HUDEP-2 (cell line): ENCODE measurements at regions not wholly inside any gene's neighbourhood (a gene's known extent, or its start where the extent isn't known, plus 50 kb on each side); places are given as distances from the start of the nearest gene placed in this dataset.

Experiments used
- DNase-seq, 76 experiments: peaks; one replicate each; lab custom pipeline; 2025; ENCODE audit not compliant: unreplicated experiment in 76 of 76; lab: John Stamatoyannopoulos, UW

DNA sequence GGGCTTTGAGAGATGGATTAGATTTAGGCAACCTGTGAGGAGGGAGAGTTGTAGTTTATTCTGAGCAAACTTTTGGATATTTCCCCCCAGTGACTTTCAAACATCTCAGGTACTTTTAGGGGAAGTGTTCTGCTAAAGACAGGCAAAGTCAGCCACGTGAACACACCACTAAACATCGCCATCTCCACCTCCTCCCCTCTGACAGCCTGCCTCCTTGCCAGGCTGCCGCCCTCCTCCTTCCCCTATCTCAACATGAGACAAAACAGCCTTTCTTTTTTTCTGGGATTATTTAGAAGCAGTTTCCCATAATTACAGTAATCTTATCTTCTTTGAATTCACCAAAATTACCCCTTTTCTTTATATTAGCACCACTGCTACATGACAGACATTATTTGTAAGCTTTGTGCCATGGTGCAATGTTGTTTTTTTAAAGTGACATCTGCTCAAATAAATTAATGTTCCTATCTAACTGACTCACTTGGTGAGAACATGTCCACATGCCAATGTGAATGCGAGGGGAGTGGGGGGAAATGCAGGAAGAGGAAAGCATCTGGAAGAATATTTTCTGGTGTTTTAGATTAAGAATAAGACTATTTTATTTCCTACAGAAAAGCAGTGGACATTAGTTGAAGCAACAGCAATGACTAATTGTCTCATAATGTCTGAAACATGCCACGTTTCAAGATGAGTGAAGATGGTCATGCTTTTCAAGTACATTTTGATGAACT, 147.8 kb upstream of the ATP1B1 start:
- DNase-seq = no peak

- DNase-seq = no peak
Measured at GRCh38 chr1:168959382-168959781, 147.1 kb upstream of the ATP1B1 start.

GRCh38 chr1:168960114-168960513, 146.4 kb upstream of the ATP1B1 start:
- no peak for DNase-seq

- DNase-seq = no peak
Measured at GRCh38 chr1:168960595-168960994, 145.9 kb upstream of the ATP1B1 start.

DNA sequence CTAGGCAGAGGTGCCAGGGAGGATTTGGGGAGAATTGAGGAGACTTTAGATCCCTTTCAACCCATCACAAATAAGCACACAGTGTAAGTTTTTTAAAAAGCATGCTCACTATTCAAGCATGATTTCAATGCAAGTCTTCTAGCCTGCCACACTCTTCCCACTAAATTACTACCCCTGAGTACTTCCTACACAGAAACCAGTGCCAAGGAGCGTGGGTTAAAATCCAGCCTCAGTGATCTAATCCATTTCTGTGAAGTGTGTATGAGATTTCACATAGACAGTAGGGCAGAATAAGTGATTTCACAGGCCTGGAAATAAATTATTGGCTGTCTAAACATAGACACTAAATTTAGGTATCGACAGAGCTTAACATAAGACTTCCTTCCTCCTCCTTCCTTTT, 142.9 kb upstream of the ATP1B1 start:
- no peak for DNase-seq

GRCh38 chr1:168964478-168964877, 142.0 kb upstream of the ATP1B1 start:
- DNase-seq = no peak

- no peak for DNase-seq
Measured at GRCh38 chr1:168966217-168966616, 140.3 kb upstream of the ATP1B1 start.

GRCh38 chr1:168966636-168967035, 139.9 kb upstream of the ATP1B1 start:
- no peak for DNase-seq

DNA sequence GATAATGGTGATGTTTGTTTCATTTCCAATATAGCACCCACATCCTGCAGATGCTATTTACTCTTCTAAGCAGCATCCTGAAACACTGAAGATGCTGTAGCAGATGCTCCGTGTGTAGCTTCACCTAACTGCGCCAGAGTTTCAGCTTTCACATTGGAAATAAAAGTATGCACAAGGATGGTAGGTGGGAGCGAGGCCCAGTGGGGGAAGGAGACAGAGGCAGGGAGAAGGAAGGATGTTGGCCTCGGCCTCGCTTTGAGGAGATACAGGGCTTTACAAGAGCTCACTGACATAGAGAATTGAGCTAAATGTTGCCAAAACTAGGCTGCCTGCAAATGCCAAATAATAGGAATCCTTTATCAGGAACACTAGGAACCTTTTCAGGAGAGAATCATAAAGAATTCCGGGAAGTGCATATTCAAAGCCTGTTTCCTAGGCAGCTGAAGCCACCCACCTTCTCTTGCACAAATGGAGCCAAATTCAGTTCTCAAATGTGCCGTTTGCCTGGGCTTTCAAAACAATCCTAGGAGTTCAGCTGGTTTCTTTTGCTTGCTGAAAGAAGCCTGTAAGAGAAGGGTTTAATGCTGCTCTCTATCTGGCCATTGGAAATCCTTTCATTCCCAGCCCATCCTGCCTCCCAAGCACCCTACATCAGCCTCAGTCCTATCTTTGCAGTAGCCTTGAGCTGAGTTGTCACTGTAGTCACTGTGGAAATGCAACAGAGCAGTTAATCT, 135.4 kb upstream of the ATP1B1 start:
- DNase-seq = no peak

DNA sequence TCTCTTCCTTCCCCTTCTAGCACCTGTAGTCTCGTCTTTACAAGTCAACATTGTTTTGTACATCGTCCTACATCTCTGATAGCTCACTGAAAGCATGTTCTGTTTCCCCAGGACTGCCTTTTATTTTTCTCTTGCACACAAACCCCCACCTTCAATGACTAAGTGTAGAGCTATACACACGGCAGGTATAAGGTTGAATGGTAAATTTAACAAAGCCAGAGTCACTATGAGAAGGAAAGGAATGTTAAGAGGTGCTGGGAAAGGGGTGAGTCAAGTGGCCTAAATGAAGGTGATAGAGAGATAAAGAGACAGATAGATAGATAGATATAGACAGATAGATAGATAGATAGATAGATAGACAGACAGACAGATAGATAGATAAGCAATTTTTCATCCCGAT, 134.3 kb upstream of the ATP1B1 start:
- DNase-seq = no peak

- no peak for DNase-seq
Measured at GRCh38 chr1:168972887-168973286, 133.6 kb upstream of the ATP1B1 start.

DNA sequence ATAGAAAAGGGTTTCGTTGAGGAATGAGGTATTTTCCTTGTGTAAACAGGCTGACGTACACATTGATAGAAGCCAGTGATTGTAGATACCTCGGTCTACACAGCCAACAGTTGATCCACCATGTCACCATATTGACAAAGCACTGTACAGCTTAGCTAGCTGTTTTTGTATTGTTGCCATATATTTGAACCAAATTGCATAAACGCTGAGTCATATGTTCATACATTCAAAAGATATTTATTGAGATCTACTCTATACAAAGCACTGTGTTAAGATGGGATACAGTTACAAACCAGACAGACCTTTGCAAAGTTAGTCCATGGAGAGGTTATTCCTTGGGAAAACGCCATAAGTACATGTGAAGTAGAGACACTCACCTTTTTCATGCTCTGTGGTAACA, 132.4 kb upstream of the ATP1B1 start:
- no peak for DNase-seq

- no peak for DNase-seq
Measured at GRCh38 chr1:168974611-168975010, 131.9 kb upstream of the ATP1B1 start.

DNA sequence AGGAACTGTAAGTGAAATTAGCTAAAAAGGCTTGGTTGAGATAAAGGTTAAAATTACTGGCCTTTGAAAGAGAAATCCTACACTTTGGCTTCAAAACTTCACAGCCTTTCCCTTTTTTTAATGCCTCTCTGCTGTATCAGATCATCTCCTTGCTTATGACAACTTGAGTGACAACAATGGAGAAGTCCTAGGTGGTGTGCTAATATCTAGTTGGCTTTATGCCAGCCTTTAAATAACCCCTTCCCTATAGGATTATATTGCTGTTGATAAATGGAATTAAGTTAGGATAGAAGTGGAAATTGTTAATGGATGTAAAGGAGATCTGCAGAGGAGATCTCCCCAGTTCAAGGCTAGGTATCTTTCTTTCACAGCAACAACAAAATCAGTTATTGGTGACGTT, 130.2 kb upstream of the ATP1B1 start:
- DNase-seq = no peak

DNA sequence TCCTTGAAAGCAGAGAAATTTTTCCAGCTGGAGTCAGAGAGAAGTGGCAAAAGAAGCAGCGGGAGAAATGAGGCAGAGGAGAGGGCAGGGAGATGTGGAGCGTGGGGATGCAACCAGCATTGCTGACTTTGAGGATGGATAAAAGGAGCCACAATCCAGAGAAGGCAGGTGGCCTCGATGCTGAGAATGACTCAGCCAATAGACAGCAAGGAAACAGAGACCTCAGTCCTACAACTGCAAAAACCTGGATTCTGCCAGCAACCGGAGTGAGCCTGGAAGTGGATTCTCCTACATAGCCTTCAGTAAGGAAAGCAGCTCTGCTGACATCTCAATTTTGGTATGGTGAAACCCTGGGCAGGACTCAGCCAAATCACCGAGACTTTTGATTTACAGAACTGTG, 128.9 kb upstream of the ATP1B1 start:
- no peak for DNase-seq

DNA sequence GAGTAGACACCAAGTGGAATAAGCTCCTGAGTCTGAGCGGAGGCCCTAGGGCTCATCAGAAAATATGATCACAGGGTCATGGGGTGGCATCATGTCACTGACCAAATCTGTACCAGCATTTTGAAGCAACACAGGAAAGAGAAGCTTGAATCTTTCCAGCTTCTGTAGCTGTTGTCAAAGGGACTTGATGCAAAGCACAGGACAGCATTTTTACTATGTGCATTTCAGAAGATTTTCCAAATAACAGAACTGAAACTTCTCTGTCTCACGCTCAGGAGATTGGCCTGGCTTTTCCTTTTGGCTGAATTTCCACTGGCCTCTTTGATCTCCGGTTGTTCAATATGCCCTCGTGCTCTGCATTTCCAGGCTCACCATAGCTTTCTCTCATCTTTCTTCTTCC, 127.2 kb upstream of the ATP1B1 start:
- no peak for DNase-seq

DNA sequence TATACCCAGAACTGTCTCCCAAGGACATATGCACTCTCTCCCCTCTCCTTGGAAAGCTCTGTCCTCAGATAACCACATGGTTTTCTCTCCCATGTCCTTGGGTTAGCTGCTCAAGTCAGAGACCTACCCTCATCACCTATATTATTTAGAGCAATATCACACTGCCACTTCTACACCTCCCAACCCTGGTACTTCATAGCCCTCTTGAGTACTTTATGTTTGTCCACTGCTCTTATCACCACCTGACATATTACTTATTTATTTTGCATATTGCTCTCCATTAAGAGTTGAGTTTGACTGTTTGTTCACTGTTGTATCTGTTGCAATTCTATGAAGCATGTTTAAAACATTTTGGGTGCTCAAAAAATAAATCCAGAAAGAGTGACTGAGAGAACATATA, 126.3 kb upstream of the ATP1B1 start:
- no peak for DNase-seq

DNA sequence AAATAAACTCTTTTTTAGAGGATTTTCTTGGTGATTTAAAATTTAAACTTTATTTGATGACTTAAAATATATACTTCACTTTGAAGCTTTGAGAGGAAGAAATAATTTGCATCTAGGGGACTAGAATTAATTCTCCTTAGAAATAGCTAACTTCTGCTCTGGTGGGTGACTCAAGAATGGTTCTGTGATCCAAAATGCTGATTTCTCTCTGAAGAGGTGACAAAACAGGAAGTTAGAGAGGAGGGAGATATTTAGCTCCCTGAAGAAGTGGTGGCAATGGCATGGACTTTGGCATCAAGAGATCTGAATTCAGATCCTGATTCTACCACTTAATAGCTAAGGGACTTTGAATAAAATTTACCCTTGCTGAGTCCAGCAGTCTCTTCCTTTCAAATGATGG, 125.8 kb upstream of the ATP1B1 start:
- no peak for DNase-seq

DNA sequence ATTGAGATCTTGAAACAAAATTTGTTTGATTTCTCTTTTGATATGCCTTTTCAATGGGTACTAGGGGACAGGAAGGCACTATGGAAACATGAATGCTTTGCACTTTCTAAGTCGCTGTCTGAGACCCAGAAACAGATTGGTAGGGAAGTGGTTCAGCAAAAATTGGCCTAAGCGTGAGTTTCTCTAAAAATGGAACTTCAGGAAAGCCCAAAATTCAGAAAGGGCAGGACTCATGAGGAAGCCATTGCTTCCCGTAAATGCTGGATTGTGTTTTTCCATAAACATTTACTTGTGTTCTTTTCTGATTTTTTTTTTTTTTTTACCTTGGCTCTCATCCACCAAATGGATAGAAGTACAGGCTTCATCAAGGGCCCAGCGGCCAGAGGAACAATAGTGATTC, 123.7 kb upstream of the ATP1B1 start:
- DNase-seq = no peak

GRCh38 chr1:168987330-168987729, 119.2 kb upstream of the ATP1B1 start:
- no peak for DNase-seq

- DNase-seq = no peak
Measured at GRCh38 chr1:168987923-168988322, 118.6 kb upstream of the ATP1B1 start.

- DNase-seq = no peak
Measured at GRCh38 chr1:168989985-168990384, 116.5 kb upstream of the ATP1B1 start.
